A673 (cell line): ENCODE measurements at regions not wholly inside any gene's neighbourhood (a gene's known extent, or its start where the extent isn't known, plus 50 kb on each side); places are given as distances from the start of the nearest gene placed in this dataset.

ENCODE experiments used
- BruUV-seq: library from RNA; stranded (reverse); fragments of 400-500 nt; replicated peaks from 2 replicates; lab custom pipeline; 2021; lab: Mats Ljungman, UMichigan
- CTCF ChIA-PET: fragments of 300-600 bp; sonication (Branson Sonifier 250); formaldehyde crosslinking; loops from one replicate; lab custom pipeline; 2022; ENCODE audit warnings: antibody characterized with exemption; lab: Charles Lee
- POLR2A ChIA-PET: fragments of 300-600 bp; sonication (Branson Sonifier 250); formaldehyde crosslinking; loops from one replicate; lab custom pipeline; 2022; ENCODE audit warnings: antibody characterized with exemption; ENCODE audit not compliant: low non-redundant PET; lab: Charles Lee
- DNase-seq: peaks from one replicate; pipeline ENCODE4 v3.0.0-alpha.2; 2015; ENCODE audit warnings: low spot score
- H3K27ac ChIP-seq: fragments of 200-600 bp; sonication (generic); 2 replicates; pipeline ENCODE4 v1.5.1; 2016; ENCODE audit warnings: mixed run types, low read depth, mild to moderate bottlenecking, mixed read lengths, antibody characterized with exemption, low read length; ENCODE audit not compliant: poor library complexity, severe bottlenecking
- H3K27me3 ChIP-seq: fragments of 200-600 bp; sonication (generic); replicated peaks from 2 replicates; pipeline ENCODE4 v1.6.1; 2017; ENCODE audit warnings: mixed run types, low read depth, mild to moderate bottlenecking, mixed read lengths, antibody characterized with exemption, low read length; ENCODE audit not compliant: insufficient read depth, poor library complexity
- H3K36me3 ChIP-seq: fragments of 200-600 bp; sonication (generic); 2 replicates; pipeline ENCODE4 v1.6.1; 2016; ENCODE audit warnings: mixed run types, mild to moderate bottlenecking, mixed read lengths, antibody characterized with exemption, low read length; ENCODE audit not compliant: insufficient read depth, poor library complexity, severe bottlenecking
- H3K4me1 ChIP-seq: fragments of 200-600 bp; sonication (generic); 2 replicates; pipeline ENCODE4 v1.6.1; 2017; ENCODE audit warnings: mixed run types, mild to moderate bottlenecking, mixed read lengths, antibody characterized with exemption, low read length; ENCODE audit not compliant: insufficient read depth, poor library complexity, severe bottlenecking
- H3K4me3 ChIP-seq: fragments of 200-600 bp; sonication (generic); 2 replicates; pipeline ENCODE4 v1.5.1; 2016; ENCODE audit warnings: low read depth, mixed run types, mild to moderate bottlenecking, mixed read lengths, low read length; ENCODE audit not compliant: poor library complexity, severe bottlenecking
- H3K9me3 ChIP-seq: fragments of 200-600 bp; sonication (generic); 2 replicates; pipeline ENCODE4 v1.6.1; 2016; ENCODE audit warnings: mixed run types, low read depth, mild to moderate bottlenecking, mixed read lengths, antibody characterized with exemption, low read length; ENCODE audit not compliant: poor library complexity, severe bottlenecking
- CTCF ChIP-seq: fragments of 300-800, 200-600 bp; sonication (generic); conservative IDR thresholded peaks from 2 replicates; pipeline ENCODE4 v1.5.1; 2017; ENCODE audit warnings: low read depth, mild to moderate bottlenecking, antibody characterized with exemption, low read length, moderate library complexity, mixed read lengths
- EZH2 ChIP-seq: fragments of 200-600 bp; sonication (generic); IDR thresholded peaks from 2 replicates; pipeline ENCODE4 v1.6.1; 2017; ENCODE audit warnings: borderline replicate concordance, low read depth, mild to moderate bottlenecking, mixed read lengths, antibody characterized with exemption, low read length; ENCODE audit not compliant: poor library complexity, severe bottlenecking
- intact Hi-C: fragments of 100-400 bp; cut with micrococcal nuclease; formaldehyde crosslinking; loops from one replicate; pipeline ENCODE4 v1.10.0; 2022; ENCODE audit not compliant: unreplicated experiment

- H3K4me3 ChIP-seq = no peak overlapping the region
- H3K27me3 ChIP-seq = no peaks in the 10 kb centered on the region
- CTCF ChIA-PET = no interaction called here
- no peaks in the 10 kb centered on the region for H3K9me3 ChIP-seq
- peaks cover 25% of the 10 kb centered on the region for H3K4me1 ChIP-seq
- H3K36me3 ChIP-seq = no peaks in the 10 kb centered on the region
- POLR2A ChIA-PET = no interaction called here
- TF ChIP-seq CTCF (no peak), EZH2 (no peak)
- DNase-seq = peak; percentile 62
- no TSS peak for BruUV-seq
- intact Hi-C loops = loop anchor here (10.0 kb wide), 1 partner anchor 221 kb away; no protein-coding TSS in a partner anchor
- peak overlapping the region; percentile 30 for H3K27ac ChIP-seq
Observed at GRCh38 chrX:138853936-138854335, 142.4 kb upstream of the FGF13 start.

GRCh38 chrX:138849521-138849920 lies 138.0 kb upstream of the FGF13 start:
- H3K27ac ChIP-seq = no peak overlapping the region
- TF ChIP-seq EZH2 = no peak
- no peak for TF ChIP-seq CTCF
- BruUV-seq = no TSS peak
- H3K27me3 ChIP-seq = no peaks in the 10 kb centered on the region
- no peak overlapping the region for H3K4me3 ChIP-seq
- no peak for DNase-seq
- POLR2A ChIA-PET = interaction anchor here (0.6 kb wide), 1 partner anchor 35 kb away, joined by 4 read pairs; no protein-coding TSS in a partner anchor
- CTCF ChIA-PET = no interaction called here
- H3K4me1 ChIP-seq = peaks cover 44% of the 10 kb centered on the region
- H3K9me3 ChIP-seq = no peaks in the 10 kb centered on the region
- H3K36me3 ChIP-seq = no peaks in the 10 kb centered on the region
- intact Hi-C loops = loop anchor here (5.0 to 10.0 kb wide), 3 partner anchors 605 to 703 kb away; no protein-coding TSS in a partner anchor

GRCh38 chrX:138847930-138848329 lies 136.4 kb upstream of the FGF13 start:
- TF ChIP-seq EZH2 (no peak), CTCF (peak; percentile 58)
- CTCF ChIA-PET = no interaction called here

More at GRCh38 chrX:138847930-138848329, 136.4 kb upstream of the FGF13 start:
- Histone ChIP-seq H3K4me1 (peaks cover 43% of the 10 kb centered on the region), H3K27ac (no peak overlapping the region), H3K4me3 (no peak overlapping the region), H3K36me3 (no peaks in the 10 kb centered on the region), H3K9me3 (no peaks in the 10 kb centered on the region), H3K27me3 (no peaks in the 10 kb centered on the region)
- POLR2A ChIA-PET = no interaction called here
- peak; percentile 55 for DNase-seq
- intact Hi-C loops = loop anchor here (5.0 to 10.0 kb wide), 3 partner anchors 607 to 704 kb away; no protein-coding TSS in a partner anchor
- BruUV-seq = no TSS peak
